ENCODE measurements at regions not wholly inside any gene's neighbourhood (a gene's known extent, or its start where the extent isn't known, plus 50 kb on each side); places are given as distances from the start of the nearest gene placed in this dataset.

DNA sequence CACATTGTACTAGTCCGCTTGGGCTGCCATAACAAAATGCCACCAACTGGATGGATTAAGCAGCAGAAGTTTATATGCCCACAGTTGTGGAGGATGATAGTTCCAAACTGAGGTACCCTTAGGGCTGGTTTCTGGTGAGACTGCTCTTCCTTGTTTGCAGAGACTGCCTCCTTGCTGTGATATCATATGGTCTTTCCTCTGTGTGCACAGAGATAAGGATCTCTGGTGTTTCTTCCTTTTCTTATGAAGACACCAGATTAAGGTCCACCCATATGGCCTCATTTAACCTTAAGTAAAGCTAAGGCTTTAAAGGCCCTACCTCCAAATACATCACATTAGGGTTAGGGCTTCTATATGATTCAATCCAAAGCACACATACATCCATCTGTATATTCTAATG, 738.2 kb upstream of the GCFC2 start:
- Histone ChIP-seq H3K4me3 (ENCODE audit: insufficient read depth, low read length) (no peak overlapping the region), H4K20me1 (ENCODE audit: insufficient read depth, low read length) (no peaks in the 10 kb centered on the region), H3K4me1 (ENCODE audit: insufficient read depth, low read length) (no peaks in the 10 kb centered on the region), H3K9me3 (ENCODE audit: low read depth, low read length) (peaks cover 2% of the 10 kb centered on the region), H3K27ac (ENCODE audit: low read depth, low read length) (no peak overlapping the region), H3K79me2 (ENCODE audit: insufficient read depth, low read length) (no peaks in the 10 kb centered on the region), H3K27me3 (ENCODE audit: insufficient read depth, low read length) (no peaks in the 10 kb centered on the region), H3K36me3 (ENCODE audit: insufficient read depth, low read length) (no peaks in the 10 kb centered on the region), H2AFZ (ENCODE audit: low read length) (no peak overlapping the region), H3K4me2 (ENCODE audit: insufficient read depth, low read length) (no peak overlapping the region)
- TF ChIP-seq CTCF (IDR thresholded peaks at IDR 0.05; ENCODE audit: extremely low read depth, low read depth, low read length), result no peak
- no peak for DNase-seq (ENCODE audit: insufficient read length, low spot score, missing footprints)

DNA sequence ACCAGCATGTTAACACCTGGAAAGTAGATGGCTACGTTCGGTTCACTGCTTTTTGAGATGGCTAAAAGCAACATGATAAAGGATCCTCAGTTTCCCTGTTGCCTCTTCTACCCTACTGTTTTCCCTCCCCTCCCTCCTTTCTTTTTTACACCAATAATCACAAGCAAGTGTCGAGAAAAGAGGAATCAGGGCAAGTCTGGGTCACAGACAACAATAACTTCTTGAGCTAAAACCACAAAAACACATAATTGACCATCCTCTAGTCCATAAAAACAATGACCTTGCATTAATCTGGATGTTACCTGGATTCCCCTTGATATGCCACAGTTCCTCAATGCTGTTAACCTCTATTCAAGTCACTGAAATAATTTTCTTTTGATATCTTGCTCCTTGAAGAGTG, 736.6 kb upstream of the GCFC2 start:
- H4K20me1 ChIP-seq (ENCODE audit: insufficient read depth, low read length), result no peaks in the 10 kb centered on the region
- no peak overlapping the region for H3K4me3 ChIP-seq (ENCODE audit: insufficient read depth, low read length)
- H3K27me3 ChIP-seq (ENCODE audit: insufficient read depth, low read length), result no peaks in the 10 kb centered on the region
- H3K27ac ChIP-seq (ENCODE audit: low read depth, low read length), result no peak overlapping the region
- no peak overlapping the region for H3K4me2 ChIP-seq (ENCODE audit: insufficient read depth, low read length)
- no peak overlapping the region for H2AFZ ChIP-seq (ENCODE audit: low read length)
- H3K4me1 ChIP-seq (ENCODE audit: insufficient read depth, low read length), result no peaks in the 10 kb centered on the region
- no peaks in the 10 kb centered on the region for H3K36me3 ChIP-seq (ENCODE audit: insufficient read depth, low read length)
- H3K9me3 ChIP-seq (ENCODE audit: low read depth, low read length), result peaks cover 2% of the 10 kb centered on the region
- no peaks in the 10 kb centered on the region for H3K79me2 ChIP-seq (ENCODE audit: insufficient read depth, low read length)
- TF ChIP-seq CTCF (IDR thresholded peaks at IDR 0.05; ENCODE audit: extremely low read depth, low read depth, low read length), result no peak
- DNase-seq (ENCODE audit: insufficient read length, low spot score, missing footprints), result no peak

DNA sequence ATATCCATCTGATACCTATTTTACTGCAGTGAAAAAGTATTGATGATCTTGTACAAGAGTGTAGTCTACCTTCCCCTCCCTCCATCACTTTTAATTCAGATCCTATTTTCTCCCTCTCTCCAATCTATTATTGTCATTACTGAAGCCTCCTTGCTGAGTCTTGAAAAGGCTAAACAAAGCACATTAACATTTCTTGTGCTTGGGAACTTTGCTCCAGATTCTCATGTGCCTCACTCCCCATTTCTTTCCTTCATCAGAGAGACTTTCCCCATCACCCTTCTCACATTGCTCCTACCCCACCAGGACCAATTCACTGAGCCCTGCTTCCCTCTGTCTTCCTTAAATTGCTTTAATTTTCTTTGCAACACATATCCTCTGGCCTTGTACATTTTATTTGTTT, 736.2 kb upstream of the GCFC2 start:
- H3K4me3 ChIP-seq (ENCODE audit: insufficient read depth, low read length), result no peak overlapping the region
- TF ChIP-seq CTCF (IDR thresholded peaks at IDR 0.05; ENCODE audit: extremely low read depth, low read depth, low read length), result no peak

GRCh38 chr2:76445880-76446279, 735.2 kb upstream of the GCFC2 start:
- TF ChIP-seq CTCF (IDR thresholded peaks at IDR 0.05; ENCODE audit: extremely low read depth, low read depth, low read length), result no peak
- H3K9me3 ChIP-seq (ENCODE audit: low read depth, low read length), result peaks cover 2% of the 10 kb centered on the region

More for the DNA sequence above, 736.2 kb upstream of the GCFC2 start:
- no peak overlapping the region for H3K4me2 ChIP-seq (ENCODE audit: insufficient read depth, low read length)
- no peaks in the 10 kb centered on the region for H3K36me3 ChIP-seq (ENCODE audit: insufficient read depth, low read length)
- H3K27ac ChIP-seq (ENCODE audit: low read depth, low read length), result no peak overlapping the region
- no peaks in the 10 kb centered on the region for H3K79me2 ChIP-seq (ENCODE audit: insufficient read depth, low read length)
- no peak for DNase-seq (ENCODE audit: insufficient read length, low spot score, missing footprints)
- H3K27me3 ChIP-seq (ENCODE audit: insufficient read depth, low read length), result no peaks in the 10 kb centered on the region
- H2AFZ ChIP-seq (ENCODE audit: low read length), result no peak overlapping the region
- no peaks in the 10 kb centered on the region for H3K4me1 ChIP-seq (ENCODE audit: insufficient read depth, low read length)
- no peaks in the 10 kb centered on the region for H4K20me1 ChIP-seq (ENCODE audit: insufficient read depth, low read length)
- peaks cover 2% of the 10 kb centered on the region for H3K9me3 ChIP-seq (ENCODE audit: low read depth, low read length)

More at GRCh38 chr2:76445880-76446279, 735.2 kb upstream of the GCFC2 start:
- H4K20me1 ChIP-seq (ENCODE audit: insufficient read depth, low read length), result no peaks in the 10 kb centered on the region
- H3K4me2 ChIP-seq (ENCODE audit: insufficient read depth, low read length), result no peak overlapping the region
- no peak for DNase-seq (ENCODE audit: insufficient read length, low spot score, missing footprints)
- H2AFZ ChIP-seq (ENCODE audit: low read length), result no peak overlapping the region
- H3K27ac ChIP-seq (ENCODE audit: low read depth, low read length), result no peak overlapping the region
- H3K4me3 ChIP-seq (ENCODE audit: insufficient read depth, low read length), result no peak overlapping the region
- H3K36me3 ChIP-seq (ENCODE audit: insufficient read depth, low read length), result no peaks in the 10 kb centered on the region
- H3K27me3 ChIP-seq (ENCODE audit: insufficient read depth, low read length), result no peaks in the 10 kb centered on the region
- H3K79me2 ChIP-seq (ENCODE audit: insufficient read depth, low read length), result no peaks in the 10 kb centered on the region
- no peaks in the 10 kb centered on the region for H3K4me1 ChIP-seq (ENCODE audit: insufficient read depth, low read length)
